Uterus (tissue), 2 donors: ENCODE measurements at regions not wholly inside any gene's neighbourhood (a gene's known extent, or its start where the extent isn't known, plus 50 kb on each side); places are given as distances from the start of the nearest gene placed in this dataset.
A peak's percentile ranks its signal among the peaks of the same experiment; 100 is the strongest.

Experiments used
- CTCF ChIP-seq, 4 experiments: fragments of 200-600 bp in 2 of 4; fragments of 450-650 bp in 2 of 4; sonication (generic) in 2 of 4; IDR thresholded peaks; one replicate each; pipeline ENCODE4 v1.5.1; 2016 to 2019; ENCODE audit warnings: antibody characterized with exemption in 4 of 4, mild to moderate bottlenecking in 2 of 4, moderate library complexity in 1 of 4
- POLR2A ChIP-seq, 2 donors: fragments of 450-650 bp; IDR thresholded peaks; one replicate each; pipeline ENCODE4 v1.6.1; 2016; ENCODE audit warnings: antibody characterized with exemption in 2 of 2, mild to moderate bottlenecking in 1 of 2, moderate library complexity in 1 of 2

- peak; percentile 69 to 93 (median 80) for TF ChIP-seq CTCF (IDR thresholded peaks at IDR 0.05)
- TF ChIP-seq POLR2A (IDR thresholded peaks at IDR 0.05) = no peak
Measured at GRCh38 chr12:34218193-34219045, 196.1 kb downstream of the ALG10 start.
